HepG2 (cell line): ENCODE measurements at regions not wholly inside any gene's neighbourhood (a gene's known extent, or its start where the extent isn't known, plus 50 kb on each side); places are given as distances from the start of the nearest gene placed in this dataset.

Experiments
- ATAC-seq: fragments of 200-7000 bp; cut with Tn5 transposase; 3 replicates; pipeline ENCODE4 v1.9.1; 2020; ENCODE audit warnings: mild to moderate bottlenecking, moderate library complexity
- BruUV-seq: library from RNA; stranded (reverse); fragments of 400-500 nt; replicated peaks from 2 replicates; lab custom pipeline; 2021; lab: Mats Ljungman, UMichigan
- CTCF ChIA-PET: fragments of 300-600 bp; formaldehyde crosslinking; extraction: SDS; loops from one replicate; lab custom pipeline; 2021; ENCODE audit warnings: low total read pairs, inconsistent platforms, low intra/inter-chr PET ratio; lab: Yijun Ruan, JAX
- POLR2A ChIA-PET: fragments of 350-600 bp; sonication (Branson Sonifier 250); formaldehyde crosslinking; loops from one replicate; lab custom pipeline; 2020; ENCODE audit warnings: antibody characterized with exemption, inconsistent platforms; lab: Yijun Ruan, JAX
- DNase-seq: peaks from one replicate; pipeline ENCODE4 v3.0.0-alpha.2; 2015; ENCODE audit warnings: low spot score
- FAIRE-seq: peaks from 3 replicates; lab custom pipeline; 2011; peaks lifted over from hg19 to GRCh38; lab: Jason Lieb, UNC
- H2AFZ ChIP-seq: one replicate; pipeline ENCODE4 v1.6.1; 2011; ENCODE audit warnings: low read length, inconsistent platforms
- H3K27ac ChIP-seq: fragments of 300-600 bp; 3 replicates; pipeline ENCODE4 v1.8.0; 2011; ENCODE audit warnings: mixed run types, mild to moderate bottlenecking, mixed read lengths, low read length, inconsistent platforms; ENCODE audit not compliant: insufficient read depth; ENCODE audit errors: extremely low read length
- H3K27me3 ChIP-seq, 2 experiments: fragments of 200-600 bp in 1 of 2; 2 replicates in 1 of 2; 3 replicates in 1 of 2; pipeline versions ENCODE4 v1.6.0 to v1.8.0; 2011; ENCODE audit warnings: low read length in 2 of 2, mild to moderate bottlenecking in 2 of 2, moderate library complexity in 2 of 2, inconsistent platforms in 1 of 2; ENCODE audit not compliant: insufficient read depth in 2 of 2, control insufficient read depth in 1 of 2
- H3K36me3 ChIP-seq, 2 experiments: fragments of 200-600 bp in 1 of 2; replicated peaks in 1 of 2; 2 replicates in 1 of 2; 3 replicates in 1 of 2; pipeline versions ENCODE4 v1.5.1 to v1.8.0; 2011; ENCODE audit warnings: low read length in 2 of 2, inconsistent platforms in 1 of 2; ENCODE audit not compliant: insufficient read depth in 2 of 2, control insufficient read depth in 1 of 2
- H3K4me1 ChIP-seq: 2 replicates; pipeline ENCODE4 v1.5.1; 2012; ENCODE audit warnings: low read length, inconsistent platforms; ENCODE audit not compliant: insufficient read depth
- H3K4me2 ChIP-seq: 2 replicates; pipeline ENCODE4 v1.6.0; 2011; ENCODE audit warnings: low read depth, low read length, inconsistent platforms
- H3K4me3 ChIP-seq, 3 experiments: fragments of 200-600 bp in 1 of 3; sonication (generic), shearing (Covaris generic) in 1 of 3; replicated peaks in 1 of 3; 2 replicates each; pipeline ENCODE4 v1.5.1; 2011 to 2016; ENCODE audit warnings: low read length in 3 of 3, inconsistent platforms in 2 of 3, low read depth in 2 of 3, mild to moderate bottlenecking in 2 of 3, control low read depth in 1 of 3, mixed read lengths in 1 of 3; ENCODE audit not compliant: insufficient read depth in 1 of 3
- H3K79me2 ChIP-seq: one replicate; pipeline ENCODE4 v1.6.1; 2011; ENCODE audit warnings: low read length, inconsistent platforms; ENCODE audit not compliant: insufficient read depth
- H3K9ac ChIP-seq: 2 replicates; pipeline ENCODE4 v1.6.0; 2011; ENCODE audit warnings: mild to moderate bottlenecking, low read depth, low read length, inconsistent platforms; ENCODE audit not compliant: insufficient read depth
- H3K9me3 ChIP-seq: 2 replicates; pipeline ENCODE4 v1.5.1; 2012; ENCODE audit warnings: mild to moderate bottlenecking, low read length
- H4K20me1 ChIP-seq: 2 replicates; pipeline ENCODE4 v1.6.0; 2011; ENCODE audit warnings: inconsistent platforms, mild to moderate bottlenecking, low read length, moderate library complexity; ENCODE audit not compliant: insufficient read depth
- AFF4 ChIP-seq: sonication (generic); formaldehyde crosslinking; IDR thresholded peaks from 2 replicates; pipeline ENCODE4 v1.4.0; 2020; ENCODE audit warnings: missing genetic modification reagents
- CTCF ChIP-seq: sonication (generic); formaldehyde crosslinking; IDR thresholded peaks from 2 replicates; pipeline ENCODE4 v1.5.0; 2020; ENCODE audit warnings: mild to moderate bottlenecking, missing genetic modification reagents, moderate library complexity
- FOXP1 ChIP-seq, 2 experiments: fragments of 450-650 bp in 1 of 2; IDR thresholded peaks; 2 replicates each; pipeline ENCODE4 v1.6.1; 2017 to 2018; ENCODE audit warnings: antibody characterized with exemption in 1 of 2
- SP1 ChIP-seq, 2 experiments: fragments of 450-650 bp in 1 of 2; sonication (generic) in 1 of 2; formaldehyde crosslinking in 1 of 2; IDR thresholded peaks; 2 replicates each; pipeline versions ENCODE4 v1.4.0 to v1.6.1; 2016 to 2020; ENCODE audit warnings: missing genetic modification reagents in 1 of 2
- TMF1 ChIP-seq: sonication (generic); formaldehyde crosslinking; IDR thresholded peaks from 2 replicates; pipeline ENCODE4 v1.8.1; 2022; ENCODE audit warnings: low read depth, missing genetic modification reagents
- ZNF276 ChIP-seq: sonication (generic); formaldehyde crosslinking; IDR thresholded peaks from 2 replicates; pipeline ENCODE4 v1.4.0; 2020; ENCODE audit warnings: mild to moderate bottlenecking, low read depth, missing genetic modification reagents
- ZNF503 ChIP-seq: sonication (generic); formaldehyde crosslinking; IDR thresholded peaks from 2 replicates; pipeline ENCODE4 v1.4.0; 2020; ENCODE audit warnings: missing genetic modification reagents
- ZNF547 ChIP-seq: sonication (generic); formaldehyde crosslinking; IDR thresholded peaks from 2 replicates; pipeline ENCODE4 v1.5.1; 2020; ENCODE audit warnings: mild to moderate bottlenecking, missing genetic modification reagents
- WGBS: methylation state at CpG from one replicate; pipeline ENCODE4 v1.1.6; 2017; ENCODE audit warnings: low lambda C conversion rate; 5-methylcytosine and 5-hydroxymethylcytosine counted together
- in situ Hi-C: cut with HindIII; loops from 2 replicates; pipeline ENCODE4 v1.10.0; 2017; ENCODE audit warnings: low pct_unique_long_range_greater_than_20kb; ENCODE audit not compliant: extremely low pct_ligation_motif_present
- intact Hi-C: fragments of 100-400 bp; cut with micrococcal nuclease; formaldehyde crosslinking; loops from one replicate; pipeline ENCODE4 v1.10.0; 2022; ENCODE audit not compliant: unreplicated experiment

- H4K20me1 ChIP-seq, result no peaks in the 10 kb centered on the region
- BruUV-seq, result no TSS peak
- in situ Hi-C loops (no loop called here), intact Hi-C loops (no loop called here)
- TF ChIP-seq CTCF (CRISPR knock-in tag), result 0 out of 2 replicates have a peak, but pooled peaks have one; percentile 7
- no peak for TF ChIP-seq ZNF547
- no peak overlapping the region for H3K4me3 ChIP-seq
- H2AFZ ChIP-seq, result no peak overlapping the region
- H3K9ac ChIP-seq, result no peak overlapping the region
- H3K4me2 ChIP-seq, result no peak overlapping the region
- no peak for ATAC-seq
- no peaks in the 10 kb centered on the region for H3K36me3 ChIP-seq
- no peaks in the 10 kb centered on the region; a peak in 1 of 5 replicates for H3K27me3 ChIP-seq
- POLR2A ChIA-PET, result no interaction called here
- no peaks in the 10 kb centered on the region for H3K4me1 ChIP-seq
- WGBS, result 79% methylated on average over 15 of the region's 48 CpGs
- CTCF ChIA-PET, result no interaction called here
- H3K9me3 ChIP-seq, result no peaks in the 10 kb centered on the region
- DNase-seq, result no peak
- no peaks in the 10 kb centered on the region for H3K79me2 ChIP-seq
- H3K27ac ChIP-seq, result no peak overlapping the region
- FAIRE-seq, result no peak
These were observed 519.8 kb downstream of the TRIML1 start for GRCh38 chr4:188658958-188659522.

- CTCF ChIA-PET, result no interaction called here
- TF ChIP-seq FOXP1 (IDR thresholded peaks at IDR 0.05), result no peak
- no peak for TF ChIP-seq FOXP1 (CRISPR knock-in tag; IDR thresholded peaks at IDR 0.05)
- no peak for TF ChIP-seq TMF1 (CRISPR knock-in tag)
- TF ChIP-seq ZNF276 (CRISPR knock-in tag), result no peak
- TF ChIP-seq ZNF503 (CRISPR knock-in tag), result no peak
- no peak for TF ChIP-seq AFF4 (CRISPR knock-in tag)
- TF ChIP-seq SP1 (IDR thresholded peaks at IDR 0.05), result no peak
- TF ChIP-seq SP1 (CRISPR knock-in tag; IDR thresholded peaks at IDR 0.05), result no peak
These were observed 521.6 kb downstream of the TRIML1 start for GRCh38 chr4:188660796-188661195.

More at GRCh38 chr4:188660796-188661195, 521.6 kb downstream of the TRIML1 start:
- Histone ChIP-seq H3K9ac (no peak overlapping the region), H3K27me3 (no peaks in the 10 kb centered on the region; a peak in 1 of 5 replicates), H3K4me1 (no peaks in the 10 kb centered on the region), H3K4me3 (no peak overlapping the region), H3K27ac (no peak overlapping the region), H4K20me1 (no peaks in the 10 kb centered on the region), H3K4me2 (no peak overlapping the region), H3K9me3 (no peaks in the 10 kb centered on the region), H3K36me3 (no peaks in the 10 kb centered on the region), H3K79me2 (no peaks in the 10 kb centered on the region), H2AFZ (no peak overlapping the region)
- intact Hi-C loops, result no loop called here
- BruUV-seq, result no TSS peak
- ATAC-seq (no peak), DNase-seq (no peak), FAIRE-seq (no peak)
- WGBS, result 28% methylated on average over 5 of the region's 7 CpGs
- POLR2A ChIA-PET, result no interaction called here
- in situ Hi-C loops, result no loop called here
